ENCODE measurements at regions not wholly inside any gene's neighbourhood (a gene's known extent, or its start where the extent isn't known, plus 50 kb on each side); places are given as distances from the start of the nearest gene placed in this dataset.

DNA sequence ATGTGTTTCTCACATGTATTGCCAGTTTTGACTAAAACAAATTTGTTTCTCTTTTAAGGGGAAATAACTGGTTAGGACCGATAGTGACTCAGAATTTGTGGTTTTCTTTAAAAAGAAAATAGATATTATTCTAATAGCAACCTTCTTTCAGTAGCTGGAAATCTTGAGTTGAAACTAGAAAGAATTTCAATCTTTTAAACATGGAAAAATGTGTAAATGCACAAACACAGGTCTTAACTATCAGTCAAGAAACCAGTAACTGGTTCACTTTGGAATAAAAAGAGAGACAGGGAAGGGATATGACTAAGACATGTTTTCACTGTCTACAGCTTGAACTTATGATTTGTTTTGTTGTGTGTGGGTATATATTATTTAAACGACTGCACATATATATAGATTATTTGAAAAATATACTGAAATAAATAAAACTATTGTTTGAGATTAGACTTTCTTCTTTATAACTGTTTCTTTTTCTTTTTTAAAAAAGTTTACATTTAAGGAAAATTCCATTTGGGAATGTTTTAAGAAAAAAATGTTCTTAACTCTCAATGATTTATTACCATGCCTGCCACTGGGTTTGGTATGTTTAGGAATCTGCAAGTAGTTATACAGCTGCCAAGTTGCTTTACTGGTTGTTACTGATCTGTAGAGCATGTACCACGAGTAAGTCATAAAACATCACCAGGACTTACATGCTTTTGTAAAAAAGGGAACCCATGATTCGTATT, 753.3 kb upstream of the MARCKS start:
- DNase-seq = peak; percentile 57

DNA sequence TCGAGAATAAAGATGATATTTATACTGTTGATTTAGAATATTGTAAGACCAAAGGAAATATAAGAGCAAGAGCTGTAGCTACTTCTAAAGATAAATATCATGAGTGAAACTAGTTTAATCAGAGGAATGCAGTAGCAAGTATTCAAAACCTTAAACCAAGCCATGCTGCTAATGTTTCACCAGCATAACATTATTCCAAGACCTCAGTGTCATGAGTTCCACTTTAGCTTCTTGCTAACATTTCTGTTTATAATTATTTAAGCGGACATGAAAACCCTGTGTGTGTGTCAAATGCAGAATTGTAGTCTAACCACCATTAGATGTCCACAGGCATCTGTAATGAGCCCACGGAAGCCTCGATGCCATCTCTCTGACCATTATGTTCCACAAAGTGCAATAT, 752.6 kb upstream of the MARCKS start:
- DNase-seq = peak; percentile 7

DNA sequence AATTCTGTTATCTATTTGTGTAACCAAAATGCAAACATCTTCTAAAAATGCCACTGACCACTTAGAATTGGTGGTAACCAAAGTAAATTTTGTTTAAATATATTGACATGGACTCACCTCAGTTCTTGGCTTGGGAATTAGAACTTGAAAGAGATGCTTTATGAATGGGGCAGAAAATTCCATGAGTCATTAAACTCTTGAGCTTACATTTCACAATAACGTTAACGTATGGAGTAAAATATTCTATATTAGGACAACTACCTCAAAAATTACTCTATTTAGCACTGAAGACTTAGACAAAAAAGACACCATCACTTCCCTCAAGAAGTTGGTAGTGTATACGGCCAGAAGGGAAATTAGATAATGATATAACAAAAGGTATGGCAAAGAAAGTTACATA, 752.2 kb upstream of the MARCKS start:
- no peak for DNase-seq

DNA sequence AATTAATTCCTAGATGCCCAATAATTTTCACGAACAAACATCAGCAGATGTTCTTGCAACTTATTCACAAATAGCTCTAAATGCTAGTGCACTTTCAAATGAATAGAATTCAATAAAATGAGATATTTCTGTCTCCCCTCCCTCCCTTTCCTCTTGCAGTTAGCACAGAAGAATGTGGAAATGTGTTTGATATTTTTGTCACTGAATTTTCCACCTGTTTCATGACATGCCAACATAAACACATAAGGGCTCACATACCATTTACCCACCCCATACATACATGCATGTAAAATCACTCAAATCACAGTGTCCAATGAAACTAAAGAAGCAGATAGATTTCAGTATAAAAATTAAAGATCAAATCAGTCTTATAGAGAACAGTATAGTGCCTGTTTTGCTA, 746.9 kb upstream of the MARCKS start:
- DNase-seq = no peak

DNA sequence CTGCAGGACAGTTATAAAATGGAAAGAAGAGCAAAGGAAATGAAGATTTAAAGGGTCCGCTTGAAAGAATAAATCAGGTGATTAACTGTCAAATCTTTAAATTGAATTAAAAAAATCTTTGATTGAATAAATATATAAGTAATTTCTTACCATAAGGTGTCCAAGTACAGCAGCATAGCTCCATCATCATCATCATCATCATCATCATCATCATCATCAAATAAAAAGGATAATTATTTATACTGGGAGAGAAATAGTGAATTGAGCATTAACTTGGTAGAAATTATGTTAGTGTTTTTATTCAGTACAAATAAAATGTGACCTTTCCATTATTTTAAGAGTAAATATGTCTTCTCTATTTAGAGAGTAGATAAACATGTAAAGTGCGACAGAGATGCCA, 745.6 kb upstream of the MARCKS start:
- no peak for DNase-seq

DNA sequence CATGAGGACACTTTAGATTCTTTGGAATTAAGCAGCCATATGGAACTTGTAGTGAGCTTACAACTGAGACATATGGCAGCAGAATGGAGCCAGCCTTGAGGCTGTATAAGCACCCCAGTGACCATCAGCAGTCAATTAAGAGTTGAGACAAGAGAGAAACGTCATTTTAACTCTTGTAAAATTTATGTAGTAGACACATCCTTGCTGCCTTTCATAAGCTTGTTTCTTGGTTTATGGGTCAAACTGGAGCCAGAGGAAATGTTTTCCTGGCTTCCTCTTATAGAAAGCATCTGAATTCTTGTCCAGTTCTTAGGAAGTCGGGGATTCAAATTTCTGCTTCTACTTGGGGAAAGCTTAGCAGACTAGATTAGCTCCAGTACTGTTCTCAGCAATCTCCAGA, 745.1 kb upstream of the MARCKS start:
- DNase-seq = peak; percentile 28

DNA sequence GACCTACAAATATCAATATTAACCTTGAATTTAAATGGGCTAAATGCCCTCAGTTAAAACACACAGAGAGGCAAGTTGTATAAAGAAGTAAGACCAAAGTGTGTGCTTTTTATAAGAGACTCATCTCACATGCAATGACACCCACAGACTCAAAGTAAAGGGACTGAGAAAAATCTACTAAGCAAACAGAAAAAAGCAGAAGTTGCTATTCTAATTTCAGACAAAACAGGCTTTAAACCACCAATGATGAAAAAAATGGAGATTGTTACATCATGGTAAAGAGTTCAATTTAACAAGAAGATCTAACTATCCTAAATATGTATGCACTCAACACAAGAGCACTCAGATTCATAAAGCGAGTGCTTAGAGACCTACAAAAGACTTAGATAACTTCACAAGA, 741.9 kb upstream of the MARCKS start:
- no peak for DNase-seq

DNA sequence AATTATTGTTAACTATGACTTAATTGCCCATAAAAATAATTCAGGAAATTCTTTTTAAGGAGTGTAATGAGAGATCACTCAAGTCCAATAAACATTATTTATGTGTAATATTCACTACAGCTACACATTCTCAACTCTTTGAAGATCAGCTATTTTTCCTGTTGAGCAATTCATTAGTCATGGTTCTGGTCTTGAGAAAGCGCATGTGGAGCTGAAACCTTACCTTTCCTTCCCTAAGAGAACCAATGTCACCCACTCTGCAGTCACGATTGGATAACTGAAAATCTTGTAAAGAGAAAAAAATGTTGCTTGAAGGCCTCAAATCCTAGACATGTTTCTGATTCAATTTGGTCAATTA, 736.9 kb upstream of the MARCKS start:
- peak; percentile 60 for DNase-seq

DNA sequence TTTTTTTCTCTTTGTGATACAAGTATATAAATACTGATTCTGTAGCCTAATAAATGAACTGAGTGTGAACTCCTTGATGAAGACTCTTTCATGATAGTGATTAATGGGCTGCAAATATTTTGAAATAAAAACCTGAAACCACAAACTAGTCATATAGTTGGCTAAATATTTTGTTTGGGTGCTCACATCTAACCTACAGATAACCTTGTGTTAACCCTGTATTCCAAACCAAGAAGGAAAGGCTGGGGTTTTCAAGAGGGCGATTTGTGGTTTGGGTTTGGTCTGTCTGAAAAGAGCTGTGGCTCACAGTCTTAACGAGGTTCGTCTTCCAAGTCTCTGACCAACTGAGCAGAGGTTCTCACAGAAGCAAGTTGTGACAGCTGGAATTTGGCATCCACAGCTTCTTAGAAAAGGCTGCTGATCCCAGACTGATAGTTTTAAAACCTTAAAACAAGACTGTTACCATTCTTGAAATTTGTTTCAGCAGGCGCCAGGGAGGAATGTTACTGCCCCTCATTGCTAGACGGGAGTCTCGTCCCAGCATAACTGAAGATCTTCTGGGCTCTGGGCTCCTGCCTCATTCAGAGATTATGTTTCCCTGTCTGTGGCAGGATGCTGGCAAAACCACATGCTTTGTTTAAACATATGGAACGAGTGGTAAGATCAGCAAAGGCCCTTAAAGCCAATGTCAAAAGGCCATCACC, 736.4 kb upstream of the MARCKS start:
- DNase-seq = peak; percentile 69

DNA sequence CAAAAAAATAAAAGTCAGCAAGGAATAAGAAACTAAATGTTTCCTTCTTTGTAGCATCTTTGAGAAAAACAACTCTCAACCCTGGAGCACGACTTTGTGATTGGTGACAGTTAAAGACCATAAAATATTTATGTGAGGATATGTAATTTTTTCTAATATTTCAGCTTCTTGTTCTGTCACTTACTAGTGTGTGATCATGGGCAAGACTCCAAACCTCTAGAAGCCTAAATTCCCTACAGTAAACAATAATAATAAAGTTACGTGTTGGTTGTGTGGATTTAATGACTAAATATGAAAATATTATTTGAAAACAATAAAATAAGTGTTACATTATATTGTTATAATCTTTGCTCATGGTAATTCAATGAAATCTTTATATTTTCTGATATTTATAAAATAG, 735.6 kb upstream of the MARCKS start:
- no peak for DNase-seq

DNA sequence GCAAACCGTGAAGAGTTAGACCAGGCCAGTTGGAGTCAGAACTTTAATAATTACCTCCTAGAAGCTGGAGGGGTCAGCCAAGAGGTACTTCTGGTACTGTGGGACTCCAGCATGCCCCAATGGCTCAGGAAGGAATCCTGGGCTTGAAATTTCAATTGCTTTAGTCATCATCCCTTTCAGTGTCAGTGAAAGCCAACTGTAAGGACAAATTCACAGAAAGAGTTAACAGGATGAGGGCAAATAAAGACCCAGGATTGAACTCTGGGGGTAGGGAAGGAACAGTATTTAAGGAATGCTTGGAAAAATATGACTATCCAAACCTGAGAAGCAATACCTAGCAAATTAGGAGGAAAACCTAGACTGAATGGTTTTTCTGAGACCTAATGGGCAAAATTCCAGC, 735.1 kb upstream of the MARCKS start:
- DNase-seq = peak; percentile 34

DNA sequence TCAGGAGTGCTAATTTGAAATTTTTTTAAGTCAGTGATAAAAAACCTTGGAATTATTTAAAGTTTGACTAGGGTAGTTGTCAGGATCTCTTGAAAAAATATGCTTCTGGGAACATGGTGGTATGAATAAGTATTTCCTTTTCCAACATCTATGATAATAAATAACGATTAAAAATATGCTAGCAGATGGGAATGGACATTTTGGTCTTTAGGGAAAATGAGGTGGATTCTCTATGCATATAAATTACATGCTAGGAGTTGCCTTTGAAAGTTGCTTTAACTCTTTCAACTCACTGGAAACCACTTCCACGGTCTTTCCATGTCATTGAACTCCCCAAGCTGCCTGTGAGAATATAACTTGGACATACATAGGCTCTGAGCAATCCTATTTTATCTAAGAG, 731.5 kb upstream of the MARCKS start:
- no peak for DNase-seq

DNA sequence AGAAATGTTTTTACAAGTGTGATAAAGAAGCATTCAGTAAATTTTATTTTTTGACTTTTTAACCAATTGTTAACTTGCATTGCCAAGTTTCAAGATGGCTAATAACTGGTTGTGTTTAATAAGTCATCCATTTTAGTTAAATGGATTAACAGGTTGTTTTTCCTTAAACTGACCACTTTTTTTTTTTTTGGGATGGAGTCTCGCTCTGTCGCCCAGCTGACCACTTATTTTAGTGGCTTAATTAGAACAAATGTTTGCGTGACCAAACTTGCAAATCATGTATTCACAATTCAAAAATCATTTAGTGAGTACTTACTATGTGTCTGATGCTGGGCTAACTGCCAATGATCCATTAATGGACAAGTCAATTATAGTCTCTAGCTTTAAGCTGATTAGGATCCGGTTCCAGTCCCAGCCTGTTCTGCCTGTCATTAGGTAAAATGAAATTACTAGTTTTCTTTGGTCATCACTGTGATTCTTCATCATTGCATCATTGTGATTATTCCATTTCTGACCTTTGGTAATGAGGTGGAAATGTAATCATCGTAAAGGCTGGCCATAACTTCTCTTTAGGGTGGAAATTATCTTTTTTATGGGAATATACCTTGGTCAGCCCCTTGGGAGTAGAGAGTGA, 729.2 kb upstream of the MARCKS start:
- DNase-seq = no peak

DNA sequence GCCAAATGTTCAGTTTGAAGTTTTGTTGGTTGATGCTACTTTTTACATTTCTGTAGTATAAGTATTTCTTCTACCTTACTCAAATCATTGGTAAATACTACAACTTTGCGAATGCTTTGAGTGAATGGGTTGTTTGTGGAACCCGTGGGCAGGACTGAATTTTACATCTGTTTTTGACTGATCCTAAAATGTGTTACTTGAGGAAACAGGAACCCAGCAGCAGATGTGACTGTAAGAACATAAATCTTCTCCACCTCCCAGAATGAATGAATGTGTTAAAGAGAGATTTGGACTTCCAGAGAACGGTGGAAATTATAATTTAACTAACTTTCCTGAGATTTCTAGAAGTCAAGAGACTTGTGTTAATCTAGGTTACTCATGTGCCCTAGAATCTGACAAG, 728.5 kb upstream of the MARCKS start:
- no peak for DNase-seq

DNA sequence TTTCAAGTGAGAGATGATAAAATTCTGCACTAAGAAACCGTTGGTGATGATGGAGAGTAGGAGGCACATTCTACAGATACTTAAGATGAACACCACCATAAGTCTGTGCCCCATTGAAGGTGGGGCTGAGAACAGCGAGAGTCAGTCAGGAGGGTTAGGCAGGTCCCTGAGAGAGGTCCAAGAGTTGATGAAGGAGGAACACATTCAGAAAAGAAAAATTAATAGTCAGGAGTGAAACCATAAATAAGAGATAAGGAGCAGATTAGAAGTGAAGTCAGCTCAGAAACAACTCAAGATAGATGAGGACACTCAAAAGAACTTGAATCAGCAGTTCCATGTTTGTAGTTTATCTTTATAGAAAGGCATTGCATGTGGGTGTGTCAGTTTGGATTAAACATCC, 727.2 kb upstream of the MARCKS start:
- no peak for DNase-seq

DNA sequence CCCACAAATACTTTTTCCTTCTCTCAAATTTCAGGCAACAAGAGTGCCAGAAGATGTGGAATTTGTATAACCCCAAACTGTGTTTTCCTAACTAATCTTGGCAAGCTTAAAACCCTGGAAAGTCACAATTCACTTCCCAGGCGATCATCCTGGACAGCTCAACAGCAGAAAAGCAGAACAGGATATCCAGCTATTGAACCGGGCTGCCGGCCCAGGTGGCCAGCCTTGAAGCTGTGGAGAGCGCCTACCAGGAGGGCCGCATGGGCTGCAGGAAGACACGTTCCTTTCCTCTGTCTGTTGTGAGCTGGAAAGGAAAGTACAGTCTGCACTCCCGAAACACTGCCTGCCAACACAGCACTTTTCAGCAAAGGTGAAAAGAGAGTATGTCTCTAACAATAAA, 719.7 kb upstream of the MARCKS start:
- DNase-seq = peak; percentile 39

DNA sequence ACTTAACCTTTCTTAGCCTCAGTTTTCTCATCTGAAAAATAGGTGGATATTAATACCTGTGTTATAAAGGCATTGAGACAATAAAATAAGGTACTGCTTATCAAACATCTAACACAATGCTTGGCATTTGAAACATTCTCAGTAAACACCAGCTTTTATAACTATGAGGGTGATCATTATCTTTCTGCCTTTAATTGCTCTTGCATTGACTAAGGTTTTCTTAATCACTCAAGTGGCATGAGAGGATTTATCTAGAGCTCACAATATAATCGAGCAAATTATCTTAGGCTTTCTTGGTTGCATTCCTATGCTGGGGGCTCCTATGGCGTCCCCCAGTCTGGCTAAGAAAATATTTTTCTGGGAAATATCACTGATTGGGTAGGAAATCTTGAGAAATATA, 716.4 kb upstream of the MARCKS start:
- no peak for DNase-seq

DNA sequence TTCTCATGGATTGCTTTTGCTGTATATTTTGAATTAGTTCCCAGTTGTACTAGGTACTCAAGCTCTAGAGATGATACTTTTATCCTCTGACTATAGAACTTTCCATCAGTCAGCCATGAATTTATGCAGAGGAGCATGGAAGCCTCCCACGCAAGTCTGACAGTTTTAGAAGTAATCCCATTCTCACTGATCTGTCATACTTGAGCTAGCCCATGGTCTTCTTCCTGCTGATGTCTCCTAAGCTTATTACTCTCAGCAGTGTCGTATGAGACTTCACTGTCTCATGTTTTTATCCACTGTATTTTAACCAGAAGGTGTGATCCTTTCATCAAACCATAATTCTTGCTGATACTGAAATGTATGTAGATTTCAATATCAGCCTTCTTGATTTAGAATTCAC, 715.2 kb upstream of the MARCKS start:
- no peak for DNase-seq

DNA sequence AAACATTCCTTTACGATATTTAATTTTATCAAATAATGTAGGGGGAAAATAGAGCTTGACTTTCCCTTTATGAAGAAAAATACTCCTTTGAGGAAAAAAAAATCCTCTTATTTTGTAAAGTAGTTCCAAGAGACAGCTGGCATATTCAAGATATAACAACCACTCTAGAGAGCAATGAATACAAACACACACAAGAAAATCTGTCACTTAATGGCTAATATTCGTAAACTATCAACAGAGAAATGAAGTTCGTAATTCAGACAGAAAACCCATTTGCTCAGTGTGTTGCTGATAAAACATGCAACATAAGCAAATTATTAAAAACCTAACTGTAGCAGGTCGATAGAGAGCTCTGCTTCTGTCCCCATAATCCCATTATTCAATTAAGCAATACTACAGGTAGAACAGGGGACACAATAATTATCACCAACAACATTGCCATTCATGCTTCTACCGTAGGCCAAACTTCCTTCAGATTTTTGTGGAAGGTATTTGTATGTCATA, 714.4 kb upstream of the MARCKS start:
- DNase-seq = no peak

DNA sequence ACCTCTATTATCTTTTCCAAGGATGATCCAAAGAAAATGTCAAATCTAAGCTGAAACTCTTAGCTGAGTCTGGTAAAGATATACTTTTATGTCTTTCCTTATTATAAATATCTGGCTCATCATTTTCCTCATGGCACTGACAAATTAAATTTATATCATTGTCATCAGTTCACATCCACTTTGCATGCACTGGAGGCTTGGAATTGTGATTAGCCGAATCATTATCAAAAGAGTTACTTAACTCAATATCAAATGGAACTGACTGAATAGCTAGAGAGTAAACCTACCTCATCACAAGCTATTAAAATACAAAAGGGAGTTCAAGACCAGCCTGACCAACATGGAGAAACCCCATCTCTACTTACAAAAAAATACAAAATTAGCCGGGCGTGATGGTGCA, 713.9 kb upstream of the MARCKS start:
- DNase-seq = no peak

DNA sequence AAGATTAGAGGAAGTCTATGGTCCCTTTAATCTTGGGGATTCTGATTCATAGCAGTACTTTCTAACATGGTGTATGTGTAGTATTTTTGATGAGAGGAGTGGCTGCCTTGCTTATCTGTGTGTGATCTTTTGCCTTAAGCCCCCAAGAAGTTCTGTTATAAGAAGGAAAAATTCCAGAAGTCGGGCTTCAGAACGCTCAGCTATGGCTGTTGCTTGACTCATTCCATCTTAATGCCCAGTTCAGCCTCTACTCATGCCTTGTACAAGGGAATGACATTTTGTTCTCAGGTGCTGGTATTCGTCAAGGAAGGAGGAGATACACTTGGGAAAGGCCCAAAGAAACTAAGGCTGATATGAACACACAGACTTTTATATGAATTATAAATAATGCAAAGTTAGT, 713.0 kb upstream of the MARCKS start:
- DNase-seq = no peak

DNA sequence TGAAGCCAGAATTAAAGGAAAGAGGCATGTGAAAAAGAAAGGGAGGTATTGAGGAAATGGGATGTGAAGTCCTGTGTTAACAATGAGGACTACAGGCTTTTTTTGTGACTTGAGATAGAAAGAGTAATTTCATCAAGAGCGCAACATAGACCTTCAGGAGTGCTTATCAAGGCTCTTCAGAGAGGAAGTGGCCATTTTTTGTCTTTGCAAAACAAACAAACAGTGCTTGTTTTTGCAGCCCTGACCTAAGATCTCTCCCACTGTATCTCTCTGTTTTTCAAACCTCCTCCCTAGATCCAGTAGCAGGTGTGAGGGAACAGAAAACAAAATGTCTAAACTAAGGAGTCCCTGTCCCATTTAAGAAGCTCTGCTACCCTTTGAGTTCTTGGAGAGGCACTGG, 710.3 kb upstream of the MARCKS start:
- no peak for DNase-seq

DNA sequence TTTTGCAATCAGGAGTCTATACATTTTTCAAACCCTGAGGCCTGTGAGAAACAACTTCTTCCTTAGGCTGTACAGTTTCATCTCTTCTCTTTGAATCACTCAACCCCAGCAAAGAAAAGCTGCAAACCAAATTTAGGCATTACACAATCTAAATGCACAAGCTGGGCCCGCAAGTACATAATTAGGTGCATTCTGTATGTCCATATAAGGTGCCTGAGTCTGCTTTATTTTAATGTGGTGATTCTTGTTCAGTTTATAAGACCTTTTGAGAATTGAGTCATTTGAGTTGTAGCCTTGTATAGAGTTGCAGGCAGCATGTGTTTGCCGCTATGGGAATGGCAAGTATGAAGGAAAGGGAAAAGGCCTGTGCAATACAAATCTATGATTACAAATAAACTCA, 709.6 kb upstream of the MARCKS start:
- no peak for DNase-seq

Measured in renal pelvis (tissue), 1 donor.